Esophagus muscularis mucosa (tissue), 3 donors: ENCODE measurements at regions not wholly inside any gene's neighbourhood (a gene's known extent, or its start where the extent isn't known, plus 50 kb on each side); places are given as distances from the start of the nearest gene placed in this dataset.

Experiments
- CTCF ChIP-seq, 3 experiments: fragments of 200-600 bp in 2 of 3; fragments of 450-650 bp in 1 of 3; sonication (generic) in 2 of 3; IDR thresholded peaks; one replicate each; pipeline ENCODE4 v1.5.1; 2017 to 2019; ENCODE audit warnings: antibody characterized with exemption in 3 of 3, mild to moderate bottlenecking in 2 of 3, moderate library complexity in 1 of 3
- POLR2A ChIP-seq: fragments of 450-650 bp; IDR thresholded peaks from one replicate; pipeline ENCODE4 v1.6.1; 2017; ENCODE audit warnings: antibody characterized with exemption, moderate library complexity, mild to moderate bottlenecking, low read depth
- POLR2AphosphoS5 ChIP-seq, 2 donors: sonication (generic); formaldehyde crosslinking; IDR thresholded peaks; one replicate each; pipeline ENCODE4 v1.6.1; 2017; ENCODE audit warnings: antibody characterized with exemption in 2 of 2

- TF ChIP-seq CTCF (IDR thresholded peaks at IDR 0.05) (no peak), POLR2A (no peak), POLR2AphosphoS5 (IDR thresholded peaks at IDR 0.05) (no peak)
Observed at GRCh38 chr10:1858048-1858447, 120.7 kb upstream of the ADARB2 start.
